HEK293T (cell line): ENCODE measurements at regions not wholly inside any gene's neighbourhood (a gene's known extent, or its start where the extent isn't known, plus 50 kb on each side); places are given as distances from the start of the nearest gene placed in this dataset.

Experiments used
- ARNT ChIP-seq: fragments of 450-650 bp; IDR thresholded peaks from 2 replicates; pipeline ENCODE4 v1.6.1; 2017; ENCODE audit warnings: mild to moderate bottlenecking
- CTBP1 ChIP-seq: fragments of 450-650 bp; IDR thresholded peaks from 2 replicates; pipeline ENCODE4 v1.6.1; 2016; ENCODE audit warnings: borderline replicate concordance
- FOXA1 ChIP-seq: fragments of 450-650 bp; IDR thresholded peaks from 2 replicates; pipeline ENCODE4 v1.6.1; 2016; ENCODE audit warnings: mild to moderate bottlenecking
- FOXK2 ChIP-seq: fragments of 450-650 bp; IDR thresholded peaks from 2 replicates; pipeline ENCODE4 v1.6.1; 2016; ENCODE audit warnings: mild to moderate bottlenecking
- FOXM1 ChIP-seq: fragments of 450-650 bp; IDR thresholded peaks from 2 replicates; pipeline ENCODE4 v1.6.1; 2017; ENCODE audit warnings: mild to moderate bottlenecking, borderline replicate concordance
- HDGF ChIP-seq: fragments of 450-650 bp; IDR thresholded peaks from 2 replicates; pipeline ENCODE4 v1.6.1; 2017; ENCODE audit warnings: antibody characterized with exemption, borderline replicate concordance
- LEF1 ChIP-seq: fragments of 450-650 bp; IDR thresholded peaks from 2 replicates; pipeline ENCODE4 v1.6.1; 2017; ENCODE audit warnings: mild to moderate bottlenecking, borderline replicate concordance
- NFRKB ChIP-seq: fragments of 450-650 bp; IDR thresholded peaks from 2 replicates; pipeline ENCODE4 v1.6.1; 2016; ENCODE audit warnings: mild to moderate bottlenecking, moderate library complexity
- PKNOX1 ChIP-seq: fragments of 450-650 bp; IDR thresholded peaks from 2 replicates; pipeline ENCODE4 v1.6.1; 2016
- SP1 ChIP-seq: fragments of 450-650 bp; IDR thresholded peaks from 2 replicates; pipeline ENCODE4 v1.6.1; 2017
- SUZ12 ChIP-seq: fragments of 450-650 bp; IDR thresholded peaks from 2 replicates; pipeline ENCODE4 v1.6.1; 2016; ENCODE audit warnings: mild to moderate bottlenecking
- TARDBP ChIP-seq: fragments of 450-650 bp; IDR thresholded peaks from 2 replicates; pipeline ENCODE4 v1.6.1; 2016

GRCh38 chr18:55685638-55686037, 97.6 kb upstream of the TCF4 start:
- TF ChIP-seq HDGF (no peak), PKNOX1 (no peak), ARNT (no peak), TARDBP (no peak), NFRKB (no peak), FOXA1 (no peak), CTBP1 (no peak), FOXM1 (no peak), SP1 (no peak), FOXK2 (no peak), SUZ12 (no peak), LEF1 (no peak)
